Stomach (tissue), 8 donors: ENCODE measurements at regions not wholly inside any gene's neighbourhood (a gene's known extent, or its start where the extent isn't known, plus 50 kb on each side); places are given as distances from the start of the nearest gene placed in this dataset.

Experiments
- DNase-seq, 2 donors: peaks; one replicate each; pipeline versions ENCODE4 v3.0.0 to v3.0.0-alpha.2; 2013 to 2019
- H3K27ac ChIP-seq, 5 donors: fragments of 200-600 bp in 4 of 5; sonication (generic) in 4 of 5; one replicate each; pipeline ENCODE4 v1.5.1; 2013 to 2019; ENCODE audit warnings: mild to moderate bottlenecking in 1 of 5, moderate library complexity in 1 of 5
- H3K27me3 ChIP-seq, 3 donors: fragments of 200-600 bp; sonication (generic); one replicate each; pipeline ENCODE4 v1.5.1; 2017 to 2019; ENCODE audit warnings: mixed run types in 1 of 3
- H3K36me3 ChIP-seq, 4 donors: fragments of 200-600 bp; sonication (generic); 1 replicate in 3 of 4; 2 replicates in 1 of 4; pipeline ENCODE4 v1.5.1; 2016 to 2019
- H3K4me1 ChIP-seq, 4 donors: fragments of 200-600 bp; sonication (generic); one replicate each; pipeline ENCODE4 v1.5.1; 2016 to 2019
- H3K4me3 ChIP-seq, 4 donors: fragments of 200-600 bp; sonication (generic) in 3 of 4; one replicate each; pipeline ENCODE4 v1.5.1; 2016 to 2019; ENCODE audit warnings: mild to moderate bottlenecking in 1 of 4
- H3K9me3 ChIP-seq, 4 donors: fragments of 200-600 bp; sonication (generic); one replicate each; pipeline ENCODE4 v1.5.1; 2016 to 2019
- CTCF ChIP-seq, 7 experiments: fragments of 450-650 bp in 4 of 7; fragments of 200-600 bp in 3 of 7; sonication (generic) in 3 of 7; IDR thresholded peaks; one replicate each; pipeline ENCODE4 v1.5.1; 2016 to 2019; ENCODE audit warnings: antibody characterized with exemption in 7 of 7, control low read depth in 2 of 7, mild to moderate bottlenecking in 1 of 7
- EP300 ChIP-seq: sonication (generic); formaldehyde crosslinking; IDR thresholded peaks from one replicate; pipeline ENCODE4 v1.6.1; 2017; ENCODE audit warnings: antibody characterized with exemption
- POLR2A ChIP-seq, 4 donors: fragments of 450-650 bp; IDR thresholded peaks; one replicate each; pipeline ENCODE4 v1.6.1; 2016; ENCODE audit warnings: antibody characterized with exemption in 4 of 4, control low read depth in 2 of 4, mild to moderate bottlenecking in 1 of 4, moderate library complexity in 1 of 4
- POLR2AphosphoS5 ChIP-seq, 3 donors: sonication (generic); formaldehyde crosslinking; IDR thresholded peaks; one replicate each; pipeline ENCODE4 v1.6.1; 2016; ENCODE audit warnings: antibody characterized with exemption in 3 of 3
- WGBS, 5 donors: extraction: QIAGEN DNeasy Blood & Tissue Kit in 3 of 5; methylation state at CpG; one replicate each; pipeline versions ENCODE4 v1.1.5 to v1.1.7; 2013 to 2018; 5-methylcytosine and 5-hydroxymethylcytosine counted together
- intact Hi-C: fragments of 100-400 bp; cut with DNase I; formaldehyde crosslinking; loops from one replicate; pipeline ENCODE4 v1.15.1; 2023; ENCODE audit warnings: low total_unique reads
- donor health status: healthy with polysubstance abuse.
- donor health status: Bipolar disorder and iron deficiency.
- donor health status: healthy.

GRCh38 chr1:87572008-87572407, 243.3 kb downstream of the LMO4 start:
- Histone ChIP-seq H3K36me3 (no peaks in the 10 kb centered on the region), H3K9me3 (no peaks in the 10 kb centered on the region), H3K4me3 (no peak overlapping the region), H3K27me3 (no peaks in the 10 kb centered on the region), H3K27ac (no peak overlapping the region), H3K4me1 (no peaks in the 10 kb centered on the region)
- TF ChIP-seq EP300: no peak
- TF ChIP-seq POLR2AphosphoS5 (IDR thresholded peaks at IDR 0.05): no peak
- no peak for TF ChIP-seq POLR2A (IDR thresholded peaks at IDR 0.05)
- TF ChIP-seq CTCF (IDR thresholded peaks at IDR 0.05): no peak
- intact Hi-C loops: no loop called here
- WGBS, 5 donors: 87 to 93% (median 89%) methylated on average over 4 of the region's 4 CpGs
- DNase-seq: no peak

GRCh38 chr1:87572891-87573290, 244.2 kb downstream of the LMO4 start:
- no peak overlapping the region for H3K27ac ChIP-seq
- no peaks in the 10 kb centered on the region for H3K4me1 ChIP-seq
- no peak for TF ChIP-seq EP300
- H3K36me3 ChIP-seq: no peaks in the 10 kb centered on the region
- H3K4me3 ChIP-seq: no peak overlapping the region
- DNase-seq: no peak
- no peaks in the 10 kb centered on the region for H3K9me3 ChIP-seq
- no peaks in the 10 kb centered on the region for H3K27me3 ChIP-seq
- intact Hi-C loops: no loop called here
- WGBS, 5 donors: 86 to 100% (median 93%) methylated on average over 2 of the region's 2 CpGs

- 53 to 82% (median 72%) methylated on average over 3 of the region's 3 CpGs for WGBS, 5 donors
- H3K4me1 ChIP-seq: no peaks in the 10 kb centered on the region
- DNase-seq: no peak
- TF ChIP-seq POLR2A (IDR thresholded peaks at IDR 0.05) (no peak), POLR2AphosphoS5 (IDR thresholded peaks at IDR 0.05) (no peak), EP300 (no peak), CTCF (IDR thresholded peaks at IDR 0.05) (no peak)
- H3K36me3 ChIP-seq: no peaks in the 10 kb centered on the region
- intact Hi-C loops: no loop called here
- no peaks in the 10 kb centered on the region for H3K9me3 ChIP-seq
- no peak overlapping the region for H3K27ac ChIP-seq
- no peaks in the 10 kb centered on the region for H3K27me3 ChIP-seq
- H3K4me3 ChIP-seq: no peak overlapping the region
Measured at GRCh38 chr1:87575528-87575927, 246.8 kb downstream of the LMO4 start.

- Histone ChIP-seq H3K9me3 (no peaks in the 10 kb centered on the region), H3K36me3 (no peaks in the 10 kb centered on the region), H3K4me1 (peaks cover 0 to 1% (median 0%) of the 10 kb centered on the region in 4 donors), H3K4me3 (no peak overlapping the region), H3K27ac (no peak overlapping the region), H3K27me3 (no peaks in the 10 kb centered on the region)
- intact Hi-C loops: no loop called here
- no peak for DNase-seq
- TF ChIP-seq EP300: no peak
- 19 to 33% (median 21%) methylated on average over 2 to 3 of the region's 3 CpGs for WGBS, 5 donors
Measured at GRCh38 chr1:87578464-87578863, 249.8 kb downstream of the LMO4 start.

- 60 to 76% (median 70%) methylated on average over 4 of the region's 4 CpGs for WGBS, 5 donors
- Histone ChIP-seq H3K27me3 (no peaks in the 10 kb centered on the region), H3K4me1 (peaks cover 0 to 18% (median 4%) of the 10 kb centered on the region in 4 donors), H3K27ac (no peak overlapping the region), H3K4me3 (no peak overlapping the region), H3K36me3 (no peaks in the 10 kb centered on the region), H3K9me3 (no peaks in the 10 kb centered on the region)
- intact Hi-C loops: no loop called here
- TF ChIP-seq CTCF (IDR thresholded peaks at IDR 0.05): no peak
- no peak for TF ChIP-seq EP300
- TF ChIP-seq POLR2A (IDR thresholded peaks at IDR 0.05): no peak
- TF ChIP-seq POLR2AphosphoS5 (IDR thresholded peaks at IDR 0.05): no peak
- no peak for DNase-seq
Measured at GRCh38 chr1:87583459-87583858, 254.8 kb downstream of the LMO4 start.
